ENCODE measurements at regions not wholly inside any gene's neighbourhood (a gene's known extent, or its start where the extent isn't known, plus 50 kb on each side); places are given as distances from the start of the nearest gene placed in this dataset.
A peak's percentile ranks its signal among the peaks of the same experiment; 100 is the strongest.
"Not testable (repeated sequence)": the region's sequence is repeated elsewhere in the genome, so short reads cannot be mapped to it uniquely, and the experiment has no call there.

GRCh38 chr6:144935181-144935580, 650.0 kb downstream of the UTRN start:
- no peak for DNase-seq

- DNase-seq = no peak
Observed at GRCh38 chr6:144935661-144936060, 650.5 kb downstream of the UTRN start.

GRCh38 chr6:144936764-144937163, 651.6 kb downstream of the UTRN start:
- DNase-seq = no peak

- DNase-seq = no peak
Observed at GRCh38 chr6:144939921-144940320, 654.8 kb downstream of the UTRN start.

GRCh38 chr6:144944106-144944505, 659.0 kb downstream of the UTRN start:
- no peak for DNase-seq

- DNase-seq = no peak
Observed at GRCh38 chr6:144947398-144947976, 662.4 kb downstream of the UTRN start.

GRCh38 chr6:144951730-144952437, 666.7 kb downstream of the UTRN start:
- no peak for DNase-seq

- DNase-seq = no peak
Observed at GRCh38 chr6:144952456-144953240, 667.5 kb downstream of the UTRN start.

- no peak for DNase-seq
Observed at GRCh38 chr6:144953552-144954240, 668.6 kb downstream of the UTRN start.

- no peak for DNase-seq
Observed at GRCh38 chr6:144954241-144954556, 669.1 kb downstream of the UTRN start.

GRCh38 chr6:144955392-144955791, 670.3 kb downstream of the UTRN start:
- no peak for DNase-seq

GRCh38 chr6:144955859-144956258, 670.7 kb downstream of the UTRN start:
- no peak for DNase-seq

GRCh38 chr6:144956697-144957096, 671.6 kb downstream of the UTRN start:
- DNase-seq = not testable (repeated sequence)

- DNase-seq = no peak
Observed at GRCh38 chr6:144957236-144957937, 672.3 kb downstream of the UTRN start.

GRCh38 chr6:144969154-144969553, 684.0 kb downstream of the UTRN start:
- no peak for DNase-seq

- DNase-seq = no peak
Observed at GRCh38 chr6:144969602-144970272, 684.6 kb downstream of the UTRN start.

GRCh38 chr6:144977250-144977864, 692.2 kb downstream of the UTRN start:
- peak; percentile 36 for DNase-seq

GRCh38 chr6:144978208-144978607, 693.1 kb downstream of the UTRN start:
- no peak for DNase-seq

- DNase-seq = no peak
Observed at GRCh38 chr6:144986271-144986670, 701.1 kb downstream of the UTRN start.

- DNase-seq = no peak
Observed at GRCh38 chr6:144989319-144990107, 704.4 kb downstream of the UTRN start.

GRCh38 chr6:144990784-144991183, 705.6 kb downstream of the UTRN start:
- no peak for DNase-seq
